Motor neuron (in vitro differentiated cells): ENCODE measurements at regions not wholly inside any gene's neighbourhood (a gene's known extent, or its start where the extent isn't known, plus 50 kb on each side); places are given as distances from the start of the nearest gene placed in this dataset.
A peak's percentile ranks its signal among the peaks of the same experiment; 100 is the strongest.

Source experiments
- ATAC-seq, 8 experiments: fragments of 200-7000 bp; cut with Tn5 transposase; replicated peaks in 6 of 8; 2 replicates each; pipeline ENCODE4 v1.8.0; 2021; ENCODE audit warnings: mild to moderate bottlenecking in 8 of 8, moderate library complexity in 8 of 8
- H3K27ac ChIP-seq, 2 donors: fragments of 250-450 bp; sonication (Bioruptor Pico); 2 replicates each; pipeline ENCODE4 v1.9.0; 2021; ENCODE audit warnings: antibody characterized with exemption in 2 of 2, mild to moderate bottlenecking in 2 of 2, moderate library complexity in 1 of 2
- H3K4me1 ChIP-seq, 2 donors: fragments of 250-450 bp; sonication (Bioruptor Pico); replicated peaks in 1 of 2; 2 replicates each; pipeline ENCODE4 v1.6.1; 2021; ENCODE audit warnings: antibody characterized with exemption in 2 of 2, mild to moderate bottlenecking in 2 of 2, moderate library complexity in 1 of 2
- H3K4me3 ChIP-seq, 5 donors: fragments of 250-450 bp; sonication (Bioruptor Pico); 2 replicates each; pipeline ENCODE4 v1.9.0; 2021; ENCODE audit warnings: antibody characterized with exemption in 5 of 5, mild to moderate bottlenecking in 5 of 5, moderate library complexity in 4 of 5
- WGBS, 10 experiments: fragments of 450-650 bp; shearing (Covaris generic); methylation state at CpG; one replicate each; pipeline ENCODE4 v1.0.0; 2022; 5-methylcytosine and 5-hydroxymethylcytosine counted together
- in situ Hi-C, 9 experiments: fragments of 400-800 bp; cut with MboI; loops; one replicate each; pipeline ENCODE4 v1.15.0; 2021; ENCODE audit warnings: low sequenced_read_pairs in 9 of 9, low pct_unique_long_range_greater_than_20kb in 2 of 9; ENCODE audit not compliant: unreplicated experiment in 9 of 9

DNA sequence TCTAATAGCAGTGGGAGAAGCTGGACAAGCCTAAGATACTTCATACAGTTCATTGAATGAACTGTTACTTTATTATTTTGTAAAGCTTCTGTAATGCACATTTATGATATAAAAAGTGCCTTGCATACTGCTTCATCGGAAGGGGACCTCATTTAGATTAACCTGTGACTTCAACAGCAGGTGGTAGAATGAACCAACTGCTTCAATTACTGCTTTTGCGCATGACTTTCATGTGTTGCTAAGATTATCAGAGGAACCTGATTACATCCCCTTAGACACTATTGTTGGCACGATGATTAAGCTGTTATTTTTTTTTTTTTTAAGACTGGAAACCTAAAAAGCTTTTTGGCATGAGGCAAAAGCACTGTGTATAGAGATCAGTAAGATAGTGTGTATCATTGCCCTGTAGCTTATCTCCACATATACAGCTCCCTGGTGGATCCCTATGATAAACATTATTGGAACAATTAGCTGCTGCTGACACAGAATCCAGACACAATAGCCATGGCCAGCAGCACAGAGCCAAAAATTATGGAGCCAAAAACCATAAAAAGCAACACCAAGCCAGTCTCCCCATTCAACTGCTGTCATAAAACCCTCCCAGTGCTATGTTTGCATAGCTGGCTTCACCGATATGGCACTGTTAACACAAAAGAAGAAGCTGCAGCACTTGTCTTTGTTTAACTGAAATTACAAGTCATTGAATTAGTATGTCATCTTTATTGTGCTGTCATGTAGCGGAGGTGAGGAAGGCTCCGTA is 731.6 kb upstream of the MMS22L start:
- Histone ChIP-seq H3K4me1 (peaks cover 13% of the 10 kb centered on the region in 2 donors), H3K4me3 (no peak overlapping the region), H3K27ac (no peak overlapping the region)
- WGBS, 10 experiments, result 25 to 67% (median 42%) methylated on average over 1 to 6 of the region's 6 CpGs
- in situ Hi-C loops, result no loop called here
- peak; percentile 16 to 82 (median 65) for ATAC-seq

DNA sequence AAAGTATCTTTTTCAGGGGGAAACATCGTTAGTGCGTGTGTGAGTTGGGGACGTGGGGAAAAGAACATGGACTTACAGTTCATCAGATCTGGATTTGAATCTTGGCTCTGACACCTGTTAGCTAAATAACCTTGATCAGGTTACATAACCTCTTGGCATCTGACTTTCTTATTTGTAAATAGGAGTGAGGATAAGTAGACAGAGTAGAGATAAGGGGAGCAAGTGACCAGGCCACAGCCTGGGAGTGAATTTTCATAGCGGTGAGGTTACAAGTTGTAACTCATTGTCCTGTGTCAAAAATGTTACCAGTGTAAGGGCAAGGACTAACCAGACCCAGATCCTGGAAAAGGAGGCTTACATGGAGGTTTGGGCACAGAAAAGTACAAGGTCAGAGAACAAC is 733.5 kb upstream of the MMS22L start:
- WGBS, 10 experiments, result 31 to 100% (median 87%) methylated on average over 1 to 4 of the region's 4 CpGs; no CpG with 5 or more reads in 1 of the 10 experiments
- Histone ChIP-seq H3K4me3 (no peak overlapping the region), H3K27ac (no peak overlapping the region), H3K4me1 (peaks cover 13 to 16% of the 10 kb centered on the region in 2 donors)
- in situ Hi-C loops, result no loop called here
- ATAC-seq, result no peak

DNA sequence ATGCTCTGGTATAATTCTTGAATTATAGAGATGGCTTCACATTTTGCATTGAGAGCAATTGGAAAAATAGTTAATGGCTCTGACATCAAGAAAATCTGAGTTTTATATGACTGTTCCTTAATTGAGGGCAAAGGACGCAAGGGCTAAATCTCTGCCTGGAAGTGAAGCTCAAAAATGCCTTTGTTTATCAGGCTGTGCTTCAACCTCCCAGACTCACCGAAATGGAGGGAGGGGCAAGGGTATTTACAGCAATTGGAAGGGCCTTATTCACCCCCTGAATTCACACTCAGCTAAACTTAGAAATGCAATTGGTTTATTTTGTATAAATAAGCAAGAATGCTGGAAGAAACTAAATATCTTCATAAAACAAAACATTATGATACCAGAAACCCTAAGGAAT is 737.2 kb upstream of the MMS22L start:
- in situ Hi-C loops, result no loop called here
- Histone ChIP-seq H3K4me1 (peaks cover under 1 to 16% of the 10 kb centered on the region in 2 donors), H3K4me3 (no peak overlapping the region), H3K27ac (no peak overlapping the region)
- ATAC-seq, result no peak
- WGBS, 10 experiments, result 18 to 77% (median 44%) methylated on average over 1 to 2 of the region's 2 CpGs; no CpG with 5 or more reads in 2 of the 10 experiments

DNA sequence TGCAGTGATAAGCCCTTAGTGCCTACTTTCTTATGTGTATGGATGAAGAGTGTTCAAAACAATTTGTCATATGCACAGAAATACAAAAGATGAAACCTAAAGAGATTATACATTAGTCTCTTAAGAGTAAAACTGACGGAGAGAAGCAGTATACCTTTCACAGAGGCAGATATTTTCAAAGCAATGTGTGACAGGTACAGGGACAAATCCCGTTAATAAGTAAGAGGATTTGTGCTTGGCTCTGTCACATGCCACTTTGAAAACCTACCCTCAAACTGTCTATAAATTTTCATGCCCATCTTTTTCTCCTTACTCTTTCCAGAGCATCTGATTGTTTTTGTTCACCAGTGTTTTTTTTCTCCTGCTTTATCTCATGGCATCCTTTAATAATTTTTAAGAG is 741.3 kb upstream of the MMS22L start:
- peaks cover 0 to 15% of the 10 kb centered on the region in 2 donors for H3K4me1 ChIP-seq
- in situ Hi-C loops, result no loop called here
- H3K4me3 ChIP-seq, result no peak overlapping the region
- no peak overlapping the region for H3K27ac ChIP-seq
- WGBS, 10 experiments, result 0 to 100% (median 83%) methylated on average over 1 to 2 of the region's 2 CpGs
- no peak for ATAC-seq

DNA sequence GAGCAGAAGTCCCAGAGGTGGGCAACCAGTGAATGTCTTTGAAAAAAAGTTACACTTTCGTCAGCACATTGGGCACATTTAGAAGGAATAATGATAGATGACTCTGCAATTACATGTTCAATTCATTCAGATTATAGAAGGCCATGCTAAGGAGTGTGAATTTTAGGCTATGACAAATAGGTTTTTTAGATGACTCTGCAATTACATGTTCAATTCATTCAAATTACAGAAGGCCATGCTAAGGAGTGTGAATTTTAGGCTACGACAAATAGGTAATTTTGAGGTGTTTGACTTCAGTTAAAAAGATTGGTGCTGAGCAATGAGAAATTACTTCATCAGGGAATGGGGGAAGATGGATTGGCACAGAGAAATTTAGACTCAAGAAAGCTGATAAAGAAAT is 744.9 kb upstream of the MMS22L start:
- no peak for ATAC-seq
- in situ Hi-C loops, result loop anchor here in 5 of 9 experiments (25.0 kb wide), 3 partner anchors 316 to 809 kb away; partner anchors contain the start of gene POU3F2 (in 2 of the 5)
- no peaks in the 10 kb centered on the region for H3K4me1 ChIP-seq
- H3K4me3 ChIP-seq, result no peak overlapping the region
- no peak overlapping the region for H3K27ac ChIP-seq
- 0 to 88% (median 58%) methylated on average over 1 to 2 of the region's 2 CpGs; no CpG with 5 or more reads in 4 of the 10 experiments for WGBS, 10 experiments

DNA sequence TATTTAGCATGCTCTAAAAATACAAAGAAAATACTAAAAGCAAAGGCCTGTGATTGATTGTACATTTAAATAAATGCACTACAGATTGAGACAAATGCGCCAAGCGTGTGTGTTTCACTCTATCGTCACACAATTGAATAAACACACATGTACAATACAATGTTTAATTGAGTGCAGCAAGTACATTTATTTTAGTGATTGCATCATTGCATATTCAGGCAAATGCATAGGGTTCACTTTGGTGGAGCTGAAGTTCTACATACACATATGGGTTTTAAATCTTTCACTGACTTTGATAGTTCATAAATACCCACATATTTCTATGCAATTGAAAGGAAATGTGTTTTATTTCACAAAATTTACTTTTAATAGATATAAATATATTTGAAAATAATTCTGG is 750.6 kb upstream of the MMS22L start:
- Histone ChIP-seq H3K4me1 (peaks cover 22 to 23% of the 10 kb centered on the region in 2 donors), H3K27ac (no peak overlapping the region), H3K4me3 (no peak overlapping the region)
- in situ Hi-C loops, result loop anchor here in 5 of 9 experiments (25.0 kb wide), 3 partner anchors 321 to 804 kb away; partner anchors contain the start of gene POU3F2 (in 2 of the 5)
- 0 to 74% (median 50%) methylated on average over 2 to 3 of the region's 3 CpGs; no CpG with 5 or more reads in 3 of the 10 experiments for WGBS, 10 experiments
- peak in 4 of 8 experiments; percentile 21 to 95 (median 28) for ATAC-seq

DNA sequence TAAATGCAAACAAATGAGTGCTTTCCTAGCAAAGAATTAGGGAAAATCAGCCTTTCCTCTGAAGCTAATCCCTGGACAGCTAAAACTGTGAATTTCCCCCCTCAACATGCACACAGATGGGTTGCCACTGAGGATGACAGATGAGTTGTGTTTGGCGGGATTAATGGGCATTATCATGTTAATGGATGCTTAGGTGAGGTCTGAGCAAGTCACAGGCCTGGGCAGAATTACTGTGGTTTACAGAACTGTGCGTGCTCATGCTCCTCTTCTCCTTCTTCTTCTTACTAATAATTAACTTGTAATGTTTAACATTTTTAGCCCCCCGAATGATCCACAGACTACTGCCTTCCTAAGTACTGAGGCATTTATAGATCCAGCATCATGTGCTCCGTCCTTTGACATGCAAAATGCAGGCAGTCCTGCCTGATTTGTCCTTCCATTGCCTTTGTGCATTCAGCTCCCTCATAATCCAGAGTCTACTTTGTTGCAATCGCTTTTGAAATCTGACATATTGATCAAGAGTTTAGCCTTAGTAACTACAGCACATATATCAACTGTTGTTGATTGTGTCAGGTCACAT is 753.4 kb upstream of the MMS22L start:
- 0 to 33% (median 6%) methylated on average over 1 to 5 of the region's 5 CpGs; no CpG with 5 or more reads in 2 of the 10 experiments for WGBS, 10 experiments
- Histone ChIP-seq H3K4me1 (peaks cover 43 to 47% of the 10 kb centered on the region in 2 donors), H3K4me3 (no peak overlapping the region), H3K27ac (peak overlapping the region in 1 of 2 donors; percentile 46)
- peak in 5 of 8 experiments; percentile 74 to 95 (median 90) for ATAC-seq
- in situ Hi-C loops, result loop anchor here in 5 of 9 experiments (25.0 kb wide), 3 partner anchors 324 to 801 kb away; partner anchors contain the start of gene POU3F2 (in 2 of the 5)

DNA sequence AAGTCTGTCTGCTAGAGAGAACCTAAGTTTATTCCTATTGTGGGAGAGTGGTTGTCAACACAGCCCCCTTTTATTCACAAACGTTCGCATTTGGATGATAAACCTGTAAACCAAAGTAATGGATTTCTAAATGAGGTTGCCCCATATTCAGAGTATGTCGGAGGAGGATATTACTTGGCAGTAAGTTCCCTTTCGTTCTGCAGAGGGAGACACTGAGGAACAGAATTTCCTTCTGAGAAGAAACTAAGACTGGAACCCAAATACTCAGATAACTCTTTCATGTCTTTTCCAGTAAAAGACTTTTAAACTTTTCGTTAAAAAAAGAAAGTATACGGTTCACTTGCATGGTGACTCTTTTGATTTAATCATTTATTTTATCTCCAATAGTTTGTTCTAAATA is 754.6 kb upstream of the MMS22L start:
- Histone ChIP-seq H3K4me3 (no peak overlapping the region), H3K27ac (no peak overlapping the region), H3K4me1 (peaks cover 54 to 59% of the 10 kb centered on the region in 2 donors)
- in situ Hi-C loops, result loop anchor here in 5 of 9 experiments (25.0 kb wide), 3 partner anchors 325 to 800 kb away; partner anchors contain the start of gene POU3F2 (in 2 of the 5)
- 49 to 82% (median 62%) methylated on average over 4 to 6 of the region's 6 CpGs for WGBS, 10 experiments
- no peak for ATAC-seq

DNA sequence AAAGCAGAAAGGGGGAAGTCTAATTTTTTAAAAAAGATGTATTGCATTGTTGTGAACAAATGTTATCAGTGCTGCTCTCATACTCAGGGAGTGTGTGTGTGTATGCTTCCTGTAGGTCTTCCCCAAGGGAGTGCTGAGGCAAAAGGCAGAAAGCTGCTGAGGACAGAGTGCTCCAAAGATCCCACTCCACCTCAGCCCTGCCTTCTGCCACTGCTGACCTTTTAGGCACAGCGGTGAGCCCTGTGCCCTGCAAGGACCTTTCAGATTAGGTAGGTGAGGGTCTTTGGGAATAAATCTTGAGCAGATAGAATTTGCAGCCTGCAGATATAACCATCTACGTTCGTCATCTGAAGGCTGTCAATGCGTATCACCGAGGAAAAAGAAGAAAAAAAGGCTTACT is 756.4 kb upstream of the MMS22L start:
- 0 to 66% (median 41%) methylated on average over 1 to 5 of the region's 5 CpGs; no CpG with 5 or more reads in 4 of the 10 experiments for WGBS, 10 experiments
- peaks cover 62 to 69% of the 10 kb centered on the region in 2 donors for H3K4me1 ChIP-seq
- no peak for ATAC-seq
- no peak overlapping the region for H3K4me3 ChIP-seq
- in situ Hi-C loops, result loop anchor here in 5 of 9 experiments (25.0 kb wide), 3 partner anchors 327 to 798 kb away; partner anchors contain the start of gene POU3F2 (in 2 of the 5)
- H3K27ac ChIP-seq, result peak overlapping the region in 1 of 2 donors; percentile 40

DNA sequence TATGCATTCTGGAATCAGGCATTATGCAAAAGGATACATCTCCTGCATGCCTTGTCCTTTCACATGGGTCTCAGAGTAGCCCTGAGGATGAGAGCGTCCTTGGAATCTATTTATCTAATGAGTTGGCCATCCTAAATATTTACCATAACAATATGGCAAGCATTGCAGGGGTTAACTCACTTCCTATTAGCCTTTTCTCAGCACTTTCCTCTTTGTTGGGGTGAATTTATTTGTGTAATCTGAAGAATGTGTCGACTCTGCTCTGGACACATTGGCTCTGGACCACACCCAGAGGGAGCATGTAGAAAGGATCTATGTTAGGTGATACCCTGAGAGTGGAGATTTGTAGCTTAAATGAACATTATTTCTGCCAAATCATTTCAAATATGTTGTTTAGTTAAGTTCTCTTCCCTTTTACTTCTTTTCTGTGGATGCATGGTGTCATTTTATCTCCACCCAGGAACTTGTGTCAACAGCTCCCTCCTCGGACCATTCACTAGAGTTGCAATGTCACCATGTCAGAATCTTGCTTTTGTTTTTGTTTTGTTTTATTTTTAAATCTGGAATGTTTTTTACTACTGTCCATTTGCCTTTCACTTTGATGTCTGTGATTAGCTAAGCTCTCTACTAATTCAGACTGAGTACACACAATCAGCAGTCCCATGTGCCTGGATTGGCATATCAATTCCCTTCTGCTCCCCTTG is 757.0 kb upstream of the MMS22L start:
- in situ Hi-C loops, result loop anchor here in 5 of 9 experiments (25.0 kb wide), 3 partner anchors 328 to 797 kb away; partner anchors contain the start of gene POU3F2 (in 2 of the 5)
- Histone ChIP-seq H3K4me1 (peaks cover 68 to 75% of the 10 kb centered on the region in 2 donors), H3K4me3 (no peak overlapping the region), H3K27ac (no peak overlapping the region)
- 0 to 42% (median 26%) methylated on average over 1 to 3 of the region's 3 CpGs for WGBS, 10 experiments
- ATAC-seq, result peak in 6 of 8 experiments; percentile 15 to 74 (median 50)

DNA sequence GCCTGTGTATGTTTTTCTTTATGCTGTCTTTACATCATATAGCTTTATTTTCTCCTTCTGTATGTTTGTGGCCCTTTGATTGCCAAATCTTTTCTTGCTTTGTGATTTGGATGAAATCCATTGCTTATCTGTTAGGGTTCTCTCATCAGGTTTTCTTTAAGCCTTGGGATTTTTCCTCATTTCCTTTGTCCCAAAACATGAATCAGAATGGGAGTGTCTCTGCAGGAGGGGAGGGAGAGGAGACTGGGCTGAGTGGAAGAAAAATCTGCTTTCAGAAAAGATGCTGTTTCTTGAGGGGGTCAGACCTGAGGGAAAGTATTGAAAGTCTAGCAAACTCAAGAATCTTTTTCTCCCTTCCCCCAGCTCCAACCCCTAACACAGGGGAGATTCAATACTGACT is 758.0 kb upstream of the MMS22L start:
- Histone ChIP-seq H3K4me3 (no peak overlapping the region), H3K27ac (peak overlapping the region in 1 of 2 donors; percentile 18), H3K4me1 (peaks cover 71 to 84% of the 10 kb centered on the region in 2 donors)
- in situ Hi-C loops, result loop anchor here in 5 of 9 experiments (25.0 kb wide), 3 partner anchors 329 to 796 kb away; partner anchors contain the start of gene POU3F2 (in 2 of the 5)
- ATAC-seq, result no peak

DNA sequence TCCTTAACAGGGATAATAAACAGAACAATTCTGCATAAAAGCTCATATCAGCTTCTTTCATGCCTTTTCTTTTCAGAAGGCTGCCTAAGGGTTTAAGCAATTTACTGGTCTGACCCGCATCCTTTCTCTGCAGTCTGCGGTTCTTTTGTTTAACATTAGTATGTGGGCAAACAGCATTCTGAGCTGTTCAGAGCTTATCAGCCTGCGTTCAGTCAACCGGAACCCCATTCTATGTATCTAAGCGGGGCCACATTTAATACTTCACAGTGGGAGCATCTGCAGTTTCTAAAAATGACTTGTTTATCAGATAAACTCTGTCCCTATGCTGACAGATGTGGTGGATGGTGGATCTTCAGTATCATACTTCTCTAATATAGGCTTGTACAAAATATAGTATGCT is 758.9 kb upstream of the MMS22L start:
- peaks cover 65 to 77% of the 10 kb centered on the region in 2 donors for H3K4me1 ChIP-seq
- peak in 5 of 8 experiments; percentile 39 to 50 (median 42) for ATAC-seq
- peak overlapping the region in 1 of 2 donors; percentile 26 for H3K27ac ChIP-seq
- H3K4me3 ChIP-seq, result no peak overlapping the region
- WGBS, 10 experiments, result 0 to 87% (median 27%) methylated on average over 1 to 5 of the region's 5 CpGs; no CpG with 5 or more reads in 3 of the 10 experiments
- in situ Hi-C loops, result loop anchor here in 5 of 9 experiments (25.0 kb wide), 3 partner anchors 330 to 795 kb away; partner anchors contain the start of gene POU3F2 (in 2 of the 5)
